ENCODE measurements at regions not wholly inside any gene's neighbourhood (a gene's known extent, or its start where the extent isn't known, plus 50 kb on each side); places are given as distances from the start of the nearest gene placed in this dataset.

DNA sequence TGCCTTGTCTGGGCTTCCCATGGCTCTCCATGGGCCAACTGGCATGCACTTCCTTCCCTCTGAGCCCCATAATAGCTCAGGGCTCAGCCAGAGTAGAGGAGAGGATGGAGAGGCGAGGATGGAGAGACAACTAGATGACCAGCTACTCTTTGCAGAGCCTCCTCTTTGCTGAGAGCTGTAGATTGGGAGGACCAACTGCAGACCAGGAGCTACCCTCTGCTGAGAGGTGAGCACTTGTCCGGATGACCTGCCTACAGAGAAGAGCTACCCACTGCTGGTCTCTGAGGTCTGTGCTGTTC is 58.0 kb upstream of the ETV3 start:
- no peaks in the 10 kb centered on the region for H3K9me3 Mint-ChIP-seq (ENCODE audit: low read depth)
- peaks cover 8% of the 10 kb centered on the region for H3K27me3 Mint-ChIP-seq
- no peaks in the 10 kb centered on the region for H3K36me3 Mint-ChIP-seq (ENCODE audit: insufficient read depth)
- H3K27ac Mint-ChIP-seq: no peak overlapping the region
- TF ChIP-seq CTCF (IDR thresholded peaks at IDR 0.05; ENCODE audit: unreplicated experiment): no peak
- H3K4me1 Mint-ChIP-seq (ENCODE audit: low read depth): peaks cover 21% of the 10 kb centered on the region
- no peak for DNase-seq (ENCODE audit: low spot score, unreplicated experiment)
- no peak overlapping the region for H3K4me3 Mint-ChIP-seq (ENCODE audit: low read depth)

GRCh38 chr1:157195521-157196244 is 57.5 kb upstream of the ETV3 start:
- Mint-ChIP-seq H3K27me3 (peaks cover 9% of the 10 kb centered on the region), H3K9me3 (ENCODE audit: low read depth) (no peaks in the 10 kb centered on the region), H3K4me1 (ENCODE audit: low read depth) (peaks cover 21% of the 10 kb centered on the region), H3K27ac (no peak overlapping the region), H3K36me3 (ENCODE audit: insufficient read depth) (no peaks in the 10 kb centered on the region), H3K4me3 (ENCODE audit: low read depth) (no peak overlapping the region)
- DNase-seq (ENCODE audit: low spot score, unreplicated experiment): no peak
- no peak for TF ChIP-seq CTCF (IDR thresholded peaks at IDR 0.05; ENCODE audit: unreplicated experiment)

DNA sequence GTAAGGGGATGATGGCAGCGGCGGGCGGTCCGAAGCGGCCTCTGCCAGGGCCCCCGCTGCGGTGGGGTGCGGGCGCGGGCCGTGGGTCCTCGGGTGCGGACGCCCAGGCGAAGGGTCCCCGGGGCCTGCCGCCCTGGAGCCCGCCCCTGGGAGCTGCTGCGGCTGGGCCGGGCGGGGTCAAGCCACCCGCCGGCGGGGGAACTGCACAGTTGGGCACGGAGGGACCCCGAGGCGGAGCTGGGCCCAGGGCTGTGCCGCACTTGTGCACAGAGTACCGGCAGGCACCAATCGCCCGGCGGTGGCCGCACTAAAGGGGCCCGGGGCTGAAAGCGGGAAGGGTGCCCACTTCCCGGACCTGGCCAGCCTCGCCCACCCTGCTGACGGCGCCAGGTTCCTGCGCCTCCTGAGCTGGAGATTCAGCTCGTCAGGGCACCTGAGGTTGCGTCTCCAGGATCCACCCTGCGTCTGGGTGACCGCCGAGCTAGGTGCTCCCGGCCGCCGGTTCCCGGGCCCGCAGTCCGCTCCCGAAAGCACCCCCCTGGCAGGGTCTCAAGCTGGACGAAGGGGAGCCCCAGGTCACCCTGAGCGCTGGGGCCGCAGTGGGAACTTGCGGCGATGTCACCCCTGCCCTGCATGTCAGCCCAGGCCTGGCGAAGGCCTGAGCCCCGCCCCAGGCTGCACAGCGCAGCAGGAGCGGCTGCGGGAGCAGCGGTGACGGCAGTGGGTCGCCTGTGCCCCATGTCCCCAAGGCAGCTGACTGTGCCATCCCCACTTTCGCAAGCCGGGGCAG is 56.7 kb upstream of the ETV3 start:
- H3K36me3 Mint-ChIP-seq (ENCODE audit: insufficient read depth): no peaks in the 10 kb centered on the region
- H3K4me3 Mint-ChIP-seq (ENCODE audit: low read depth): no peak overlapping the region
- no peak for DNase-seq (ENCODE audit: low spot score, unreplicated experiment)
- no peak for TF ChIP-seq CTCF (IDR thresholded peaks at IDR 0.05; ENCODE audit: unreplicated experiment)
- peaks cover 21% of the 10 kb centered on the region for H3K4me1 Mint-ChIP-seq (ENCODE audit: low read depth)
- H3K9me3 Mint-ChIP-seq (ENCODE audit: low read depth): no peaks in the 10 kb centered on the region
- H3K27me3 Mint-ChIP-seq: peaks cover 14% of the 10 kb centered on the region
- no peak overlapping the region for H3K27ac Mint-ChIP-seq

DNA sequence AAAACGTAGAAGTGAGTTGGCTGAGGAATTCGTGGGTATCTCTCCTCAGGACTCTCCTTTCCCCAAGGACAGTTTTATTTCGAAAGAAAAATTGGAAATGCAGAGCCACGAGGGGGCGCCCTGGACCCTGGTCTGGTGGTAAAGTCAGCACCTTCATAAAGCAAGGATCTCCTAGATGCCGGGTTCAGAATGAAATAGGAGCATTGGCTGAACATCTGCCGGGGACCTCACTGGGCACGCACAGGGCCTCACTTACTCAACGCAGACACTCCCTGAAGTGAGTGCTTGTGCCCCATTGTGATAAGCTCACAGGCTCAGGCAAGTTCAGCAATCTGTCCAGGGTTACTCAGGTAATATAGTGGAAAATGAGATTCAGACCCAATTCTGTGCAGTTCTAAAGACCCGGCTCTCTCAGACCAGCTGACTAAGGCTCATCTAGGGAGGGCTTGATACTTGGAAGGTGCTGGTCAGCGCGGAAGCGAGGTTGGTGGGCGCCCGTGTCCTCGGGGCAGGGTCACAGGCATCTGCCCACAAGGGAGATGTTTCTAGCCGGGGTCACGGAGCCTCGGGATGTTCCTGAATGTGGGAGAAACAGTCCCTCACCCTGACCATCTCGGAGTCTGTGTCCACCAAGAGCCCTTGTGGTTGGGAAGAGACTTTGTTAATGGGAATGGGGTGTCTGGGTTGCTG is 55.7 kb upstream of the ETV3 start:
- H3K27ac Mint-ChIP-seq: no peak overlapping the region
- DNase-seq (ENCODE audit: low spot score, unreplicated experiment): peak; percentile 79
- peaks cover 18% of the 10 kb centered on the region for H3K4me1 Mint-ChIP-seq (ENCODE audit: low read depth)
- peaks cover 21% of the 10 kb centered on the region for H3K27me3 Mint-ChIP-seq
- TF ChIP-seq CTCF (IDR thresholded peaks at IDR 0.05; ENCODE audit: unreplicated experiment): peak; percentile 90
- no peaks in the 10 kb centered on the region for H3K36me3 Mint-ChIP-seq (ENCODE audit: insufficient read depth)
- H3K9me3 Mint-ChIP-seq (ENCODE audit: low read depth): no peaks in the 10 kb centered on the region
- H3K4me3 Mint-ChIP-seq (ENCODE audit: low read depth): no peak overlapping the region

DNA sequence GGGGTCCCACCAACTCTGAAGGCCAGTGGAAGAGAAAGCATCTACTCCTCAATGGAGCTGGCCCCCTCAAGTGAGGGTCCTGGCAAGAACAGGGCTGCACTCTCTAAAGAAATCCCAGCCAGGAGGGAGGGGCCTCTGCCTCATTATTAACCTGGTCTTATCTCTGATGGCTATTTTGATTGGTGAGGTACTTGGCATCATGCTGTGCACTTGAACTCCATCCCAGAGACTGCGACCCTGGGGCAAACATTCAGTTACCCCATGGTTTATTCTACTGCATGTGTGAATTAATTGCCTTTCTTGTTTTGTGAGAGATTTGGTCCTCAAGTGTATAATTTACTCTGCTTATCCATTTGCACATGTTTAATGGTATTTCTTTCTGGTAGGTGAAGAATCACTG is 55.0 kb upstream of the ETV3 start:
- no peak for TF ChIP-seq CTCF (IDR thresholded peaks at IDR 0.05; ENCODE audit: unreplicated experiment)
- DNase-seq (ENCODE audit: low spot score, unreplicated experiment): no peak
- Mint-ChIP-seq H3K36me3 (ENCODE audit: insufficient read depth) (no peaks in the 10 kb centered on the region), H3K4me1 (ENCODE audit: low read depth) (peaks cover 12% of the 10 kb centered on the region), H3K4me3 (ENCODE audit: low read depth) (no peak overlapping the region), H3K9me3 (ENCODE audit: low read depth) (no peaks in the 10 kb centered on the region), H3K27ac (no peak overlapping the region), H3K27me3 (peaks cover 23% of the 10 kb centered on the region)

Data from progenitor cell of endocrine pancreas (in vitro differentiated cells).